HCT116 (cell line): ENCODE measurements at regions not wholly inside any gene's neighbourhood (a gene's known extent, or its start where the extent isn't known, plus 50 kb on each side); places are given as distances from the start of the nearest gene placed in this dataset.

Experiments used
- ATAC-seq: fragments of 200-7000 bp; cut with Tn5 transposase; 2 replicates; pipeline ENCODE4 v1.9.1; 2020; ENCODE audit warnings: mild to moderate bottlenecking, moderate library complexity
- BruUV-seq: library from RNA; stranded (reverse); fragments of 400-500 nt; replicated peaks from 2 replicates; lab custom pipeline; 2021; lab: Mats Ljungman, UMichigan
- CTCF ChIA-PET: fragments of 300-600 bp; sonication (Branson Sonifier 250); formaldehyde crosslinking; loops from one replicate; lab custom pipeline; 2021; ENCODE audit warnings: antibody characterized with exemption; lab: Charles Lee
- POLR2A ChIA-PET: fragments of 300-600, 350-600 bp; sonication (Branson Sonifier 250); formaldehyde crosslinking; loops from one replicate; lab custom pipeline; 2021; ENCODE audit warnings: antibody characterized with exemption; lab: Charles Lee
- RAD21 ChIA-PET, 2 experiments: fragments of 300-600 bp; sonication (Branson Sonifier 250); formaldehyde crosslinking; loops; one replicate each; lab custom pipeline; 2023; ENCODE audit warnings: low total read pairs in 2 of 2; ENCODE audit not compliant: uncharacterized antibody in 2 of 2, unreplicated experiment in 2 of 2, low non-redundant PET in 1 of 2; lab: Charles Lee
- DNase-seq: peaks from one replicate; pipeline ENCODE4 v3.0.0-alpha.2; 2010; ENCODE audit warnings: low read depth, low spot score
- H2AFZ ChIP-seq: fragments of 200-600 bp; shearing (Covaris generic), sonication (generic); 2 replicates; pipeline ENCODE4 v1.6.1; 2017; ENCODE audit warnings: low read depth, mixed run types, mixed read lengths, antibody characterized with exemption, low read length; ENCODE audit not compliant: poor library complexity, severe bottlenecking
- H3K27ac ChIP-seq: 2 replicates; pipeline ENCODE4 v1.5.1; 2012; ENCODE audit warnings: low read depth, low read length
- H3K27me3 ChIP-seq: fragments of 200-600 bp; sonication (generic); 2 replicates; pipeline ENCODE4 v1.6.1; 2016; ENCODE audit warnings: mixed run types, low read length, mixed read lengths; ENCODE audit not compliant: insufficient read depth
- H3K36me3 ChIP-seq, 2 experiments: fragments of 200-500 bp in 1 of 2; fragments of 200-600 bp in 1 of 2; sonication (Bioruptor generic) in 1 of 2; sonication (generic) in 1 of 2; 2 replicates each; pipeline versions ENCODE4 v1.5.1 to v1.6.1; 2014 to 2016; ENCODE audit warnings: low read length in 2 of 2, inconsistent platforms in 1 of 2, mixed read lengths in 1 of 2, mixed run types in 1 of 2; ENCODE audit not compliant: insufficient read depth in 2 of 2, control insufficient read depth in 1 of 2
- H3K4me1 ChIP-seq, 2 experiments: fragments of 200-600 bp in 1 of 2; sonication (generic) in 1 of 2; 2 replicates each; pipeline versions ENCODE4 v1.5.1 to v1.6.1; 2012 to 2017; ENCODE audit warnings: low read length in 2 of 2, inconsistent platforms in 1 of 2, mild to moderate bottlenecking in 1 of 2, mixed read lengths in 1 of 2, mixed run types in 1 of 2, moderate library complexity in 1 of 2; ENCODE audit not compliant: insufficient read depth in 2 of 2, control insufficient read depth in 1 of 2
- H3K4me2 ChIP-seq: fragments of 200-600 bp; sonication (generic); 2 replicates; pipeline ENCODE4 v1.6.1; 2017; ENCODE audit warnings: mixed run types, low read length, mixed read lengths
- H3K4me3 ChIP-seq, 2 experiments: fragments of 200-600 bp in 1 of 2; sonication (generic) in 1 of 2; replicated peaks in 1 of 2; 2 replicates each; pipeline ENCODE4 v1.5.1; 2011 to 2016; ENCODE audit warnings: low read length in 2 of 2, control low read depth in 1 of 2, low read depth in 1 of 2, mild to moderate bottlenecking in 1 of 2, mixed read lengths in 1 of 2, mixed run types in 1 of 2
- H3K79me2 ChIP-seq: fragments of 200-600 bp; sonication (generic); 2 replicates; pipeline ENCODE4 v1.6.1; 2017; ENCODE audit warnings: mild to moderate bottlenecking, mixed run types, low read length, moderate library complexity, mixed read lengths; ENCODE audit not compliant: insufficient read depth
- H3K9ac ChIP-seq: fragments of 200-600 bp; sonication (generic); 2 replicates; pipeline ENCODE4 v1.6.1; 2016; ENCODE audit warnings: low read length, mixed read lengths
- H3K9me2 ChIP-seq: fragments of 200-600 bp; sonication (generic), shearing (Covaris generic); 2 replicates; pipeline ENCODE4 v1.6.1; 2017; ENCODE audit warnings: mixed run types, mild to moderate bottlenecking, moderate library complexity; ENCODE audit not compliant: insufficient read depth
- H3K9me3 ChIP-seq, 2 experiments: fragments of 200-500 bp in 1 of 2; fragments of 200-600 bp in 1 of 2; sonication (Bioruptor generic) in 1 of 2; sonication (generic) in 1 of 2; 2 replicates each; pipeline ENCODE4 v1.6.1; 2014 to 2017; ENCODE audit warnings: low read length in 2 of 2, mixed read lengths in 2 of 2, inconsistent platforms in 1 of 2, low read depth in 1 of 2, mild to moderate bottlenecking in 1 of 2, mixed run types in 1 of 2, moderate library complexity in 1 of 2; ENCODE audit not compliant: control insufficient read depth in 1 of 2, insufficient read depth in 1 of 2
- H4K20me1 ChIP-seq: fragments of 200-600 bp; sonication (generic), shearing (Covaris generic); 2 replicates; pipeline ENCODE4 v1.6.1; 2017; ENCODE audit warnings: mixed run types, mild to moderate bottlenecking, moderate library complexity; ENCODE audit not compliant: insufficient read depth
- ATF3 ChIP-seq: IDR thresholded peaks from 2 replicates; pipeline ENCODE4 v1.6.1; 2012
- CBX3 ChIP-seq: IDR thresholded peaks from 2 replicates; pipeline ENCODE4 v1.6.1; 2012; ENCODE audit warnings: low read depth
- CEBPB ChIP-seq: IDR thresholded peaks from 2 replicates; pipeline ENCODE4 v1.6.1; 2012; ENCODE audit warnings: low read depth
- EGR1 ChIP-seq: IDR thresholded peaks from 2 replicates; pipeline ENCODE4 v1.6.1; 2012; ENCODE audit warnings: low read depth
- ELF1 ChIP-seq: IDR thresholded peaks from 2 replicates; pipeline ENCODE4 v1.6.1; 2012; ENCODE audit warnings: low read depth, borderline replicate concordance
- EZH2phosphoT487 ChIP-seq: fragments of 200-600 bp; IDR thresholded peaks from 2 replicates; pipeline ENCODE4 v1.6.1; 2018; ENCODE audit warnings: antibody characterized with exemption, borderline replicate concordance
- POLR2A ChIP-seq: IDR thresholded peaks from 2 replicates; pipeline ENCODE4 v1.7.0; 2011; ENCODE audit warnings: borderline replicate concordance; ENCODE audit not compliant: insufficient read depth, insufficient read length; ENCODE audit errors: extremely low read depth
- POLR2AphosphoS5 ChIP-seq: IDR thresholded peaks from 2 replicates; pipeline ENCODE4 v1.6.1; 2011; ENCODE audit warnings: mild to moderate bottlenecking, low read depth, low read length, moderate library complexity
- RAD21 ChIP-seq: IDR thresholded peaks from 2 replicates; pipeline ENCODE4 v1.6.1; 2012; ENCODE audit warnings: low read depth, mild to moderate bottlenecking
- SIN3A ChIP-seq: IDR thresholded peaks from 2 replicates; pipeline ENCODE4 v1.6.1; 2012; ENCODE audit warnings: low read depth
- SRF ChIP-seq: IDR thresholded peaks from 2 replicates; pipeline ENCODE4 v1.6.1; 2012; ENCODE audit warnings: low read depth
- TCF7L2 ChIP-seq: IDR thresholded peaks from 2 replicates; pipeline ENCODE4 v1.7.0; 2011; ENCODE audit warnings: borderline replicate concordance, inconsistent platforms; ENCODE audit not compliant: insufficient read depth, insufficient read length; ENCODE audit errors: extremely low read depth
- ZFX ChIP-seq: fragments of 450-650 bp; IDR thresholded peaks from 2 replicates; pipeline ENCODE4 v1.6.1; 2017
- ZNF274 ChIP-seq: fragments of 200-500 bp; sonication (Bioruptor generic); IDR thresholded peaks from 2 replicates; pipeline ENCODE4 v1.6.1; 2014; ENCODE audit warnings: mild to moderate bottlenecking, low read depth, low read length, inconsistent platforms
- intact Hi-C: fragments of 100-400 bp; cut with micrococcal nuclease; formaldehyde crosslinking; loops from 2 replicates; pipeline ENCODE4 v1.10.0; 2022
- TF ChIP-seq, protein P1 (sequence below): IDR thresholded peaks from 2 replicates; pipeline ENCODE4 v1.6.1; 2011; ENCODE audit warnings: mild to moderate bottlenecking, low read length, moderate library complexity; ENCODE audit not compliant: insufficient replicate concordance; ENCODE audit errors: extremely low read depth
- TF ChIP-seq, protein P2 (sequence below): IDR thresholded peaks from 2 replicates; pipeline ENCODE4 v1.6.1; 2012

GRCh38 chr5:138695781-138696180, 57.4 kb upstream of the CTNNA1 start:
- no peaks in the 10 kb centered on the region for H3K79me2 ChIP-seq
- peaks cover 2 to 5% of the 10 kb centered on the region in 2 experiments; a peak in 2 of 4 replicates for H3K4me1 ChIP-seq
- POLR2A ChIA-PET = no interaction called here
- H3K27ac ChIP-seq = no peak overlapping the region
- CTCF ChIA-PET = no interaction called here
- H3K4me3 ChIP-seq = no peak overlapping the region
- intact Hi-C loops = no loop called here
- H4K20me1 ChIP-seq = no peaks in the 10 kb centered on the region
- no peak for ATAC-seq
- TF ChIP-seq, protein P1, sequence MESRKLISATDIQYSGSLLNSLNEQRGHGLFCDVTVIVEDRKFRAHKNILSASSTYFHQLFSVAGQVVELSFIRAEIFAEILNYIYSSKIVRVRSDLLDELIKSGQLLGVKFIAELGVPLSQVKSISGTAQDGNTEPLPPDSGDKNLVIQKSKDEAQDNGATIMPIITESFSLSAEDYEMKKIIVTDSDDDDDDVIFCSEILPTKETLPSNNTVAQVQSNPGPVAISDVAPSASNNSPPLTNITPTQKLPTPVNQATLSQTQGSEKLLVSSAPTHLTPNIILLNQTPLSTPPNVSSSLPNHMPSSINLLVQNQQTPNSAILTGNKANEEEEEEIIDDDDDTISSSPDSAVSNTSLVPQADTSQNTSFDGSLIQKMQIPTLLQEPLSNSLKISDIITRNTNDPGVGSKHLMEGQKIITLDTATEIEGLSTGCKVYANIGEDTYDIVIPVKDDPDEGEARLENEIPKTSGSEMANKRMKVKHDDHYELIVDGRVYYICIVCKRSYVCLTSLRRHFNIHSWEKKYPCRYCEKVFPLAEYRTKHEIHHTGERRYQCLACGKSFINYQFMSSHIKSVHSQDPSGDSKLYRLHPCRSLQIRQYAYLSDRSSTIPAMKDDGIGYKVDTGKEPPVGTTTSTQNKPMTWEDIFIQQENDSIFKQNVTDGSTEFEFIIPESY = no peak
- TF ChIP-seq TCF7L2 (no peak), RAD21 (no peak), EGR1 (no peak), ELF1 (no peak), POLR2AphosphoS5 (no peak), ZFX (no peak), EZH2phosphoT487 (no peak), SRF (no peak), ZNF274 (no peak), ATF3 (no peak), CBX3 (no peak), POLR2A (no peak), CEBPB (no peak), SIN3A (no peak)
- TF ChIP-seq, protein P2, sequence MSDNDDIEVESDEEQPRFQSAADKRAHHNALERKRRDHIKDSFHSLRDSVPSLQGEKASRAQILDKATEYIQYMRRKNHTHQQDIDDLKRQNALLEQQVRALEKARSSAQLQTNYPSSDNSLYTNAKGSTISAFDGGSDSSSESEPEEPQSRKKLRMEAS = no peak
- BruUV-seq = no TSS peak
- H2AFZ ChIP-seq = no peak overlapping the region
- no peak overlapping the region for H3K4me2 ChIP-seq
- no peak overlapping the region for H3K9ac ChIP-seq
- no peaks in the 10 kb centered on the region for H3K9me3 ChIP-seq
- no peaks in the 10 kb centered on the region for H3K27me3 ChIP-seq
- no peaks in the 10 kb centered on the region for H3K36me3 ChIP-seq
- no peak for DNase-seq
- RAD21 ChIA-PET = no interaction called here
- H3K9me2 ChIP-seq = no peaks in the 10 kb centered on the region
